Adrenal gland (tissue), 5 donors: ENCODE measurements at regions not wholly inside any gene's neighbourhood (a gene's known extent, or its start where the extent isn't known, plus 50 kb on each side); places are given as distances from the start of the nearest gene placed in this dataset.

Experiments used
- POLR2A ChIP-seq, 2 donors: fragments of 450-650 bp; IDR thresholded peaks; one replicate each; pipeline ENCODE4 v1.6.1; 2017; ENCODE audit warnings: antibody characterized with exemption in 2 of 2, mild to moderate bottlenecking in 2 of 2, moderate library complexity in 1 of 2
- TF ChIP-seq, protein P1 (sequence below), 6 experiments: fragments of 450-650 bp in 4 of 6; fragments of 200-600 bp in 2 of 6; sonication (generic) in 1 of 6; IDR thresholded peaks; 1 replicate in 5 of 6; 2 replicates in 1 of 6; pipeline versions ENCODE4 v1.5.1 to v1.8.0; 2016 to 2021; ENCODE audit warnings: antibody characterized with exemption in 6 of 6, mild to moderate bottlenecking in 2 of 6, moderate library complexity in 1 of 6
- donor health status: DM: no; HTN: no; CAD: no.

DNA sequence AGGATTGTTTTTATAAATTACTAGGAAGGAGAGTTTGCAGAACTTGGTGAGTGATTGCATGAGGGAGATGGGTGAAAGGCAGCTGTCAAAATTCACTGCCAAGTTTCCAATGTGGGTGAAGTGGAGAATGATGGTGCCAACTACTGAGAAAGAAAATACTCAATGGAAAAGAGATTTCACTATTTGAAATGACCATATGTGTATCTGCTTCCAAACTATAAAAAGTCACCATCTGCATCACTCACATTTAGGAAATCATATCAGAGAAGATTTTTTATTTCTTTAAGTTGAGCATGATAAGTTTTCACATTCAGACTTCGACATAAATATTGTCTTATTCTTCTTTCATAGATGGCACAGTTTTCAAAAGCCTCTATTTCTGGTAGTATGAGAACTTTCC is 570.0 kb upstream of the DSEL start:
- TF ChIP-seq, protein P1, sequence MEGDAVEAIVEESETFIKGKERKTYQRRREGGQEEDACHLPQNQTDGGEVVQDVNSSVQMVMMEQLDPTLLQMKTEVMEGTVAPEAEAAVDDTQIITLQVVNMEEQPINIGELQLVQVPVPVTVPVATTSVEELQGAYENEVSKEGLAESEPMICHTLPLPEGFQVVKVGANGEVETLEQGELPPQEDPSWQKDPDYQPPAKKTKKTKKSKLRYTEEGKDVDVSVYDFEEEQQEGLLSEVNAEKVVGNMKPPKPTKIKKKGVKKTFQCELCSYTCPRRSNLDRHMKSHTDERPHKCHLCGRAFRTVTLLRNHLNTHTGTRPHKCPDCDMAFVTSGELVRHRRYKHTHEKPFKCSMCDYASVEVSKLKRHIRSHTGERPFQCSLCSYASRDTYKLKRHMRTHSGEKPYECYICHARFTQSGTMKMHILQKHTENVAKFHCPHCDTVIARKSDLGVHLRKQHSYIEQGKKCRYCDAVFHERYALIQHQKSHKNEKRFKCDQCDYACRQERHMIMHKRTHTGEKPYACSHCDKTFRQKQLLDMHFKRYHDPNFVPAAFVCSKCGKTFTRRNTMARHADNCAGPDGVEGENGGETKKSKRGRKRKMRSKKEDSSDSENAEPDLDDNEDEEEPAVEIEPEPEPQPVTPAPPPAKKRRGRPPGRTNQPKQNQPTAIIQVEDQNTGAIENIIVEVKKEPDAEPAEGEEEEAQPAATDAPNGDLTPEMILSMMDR (IDR thresholded peaks at IDR 0.05): no peak
- no peak for TF ChIP-seq POLR2A (IDR thresholded peaks at IDR 0.05)
